ENCODE measurements at regions not wholly inside any gene's neighbourhood (a gene's known extent, or its start where the extent isn't known, plus 50 kb on each side); places are given as distances from the start of the nearest gene placed in this dataset.

- TF ChIP-seq CTCF (IDR thresholded peaks at IDR 0.05), result no peak
- no peak for TF ChIP-seq POLR2A (IDR thresholded peaks at IDR 0.05)
Observed at GRCh38 chr15:39075311-39075710, 505.6 kb upstream of the THBS1 start.

All from lower leg skin (tissue), 3 donors.